MM.1S (cell line): ENCODE measurements at regions not wholly inside any gene's neighbourhood (a gene's known extent, or its start where the extent isn't known, plus 50 kb on each side); places are given as distances from the start of the nearest gene placed in this dataset.

Experiments used
- EZH2phosphoT487 ChIP-seq: fragments of 300-600 bp; sonication (generic); IDR thresholded peaks from 2 replicates; pipeline ENCODE4 v1.6.1; 2018; ENCODE audit warnings: antibody characterized with exemption, low read length
- TF ChIP-seq, protein P1 (sequence below): fragments of 300-600 bp; sonication (generic); IDR thresholded peaks from 2 replicates; pipeline ENCODE4 v1.5.1; 2016; ENCODE audit warnings: antibody characterized with exemption, low read length, mixed read lengths

- TF ChIP-seq, protein P1, sequence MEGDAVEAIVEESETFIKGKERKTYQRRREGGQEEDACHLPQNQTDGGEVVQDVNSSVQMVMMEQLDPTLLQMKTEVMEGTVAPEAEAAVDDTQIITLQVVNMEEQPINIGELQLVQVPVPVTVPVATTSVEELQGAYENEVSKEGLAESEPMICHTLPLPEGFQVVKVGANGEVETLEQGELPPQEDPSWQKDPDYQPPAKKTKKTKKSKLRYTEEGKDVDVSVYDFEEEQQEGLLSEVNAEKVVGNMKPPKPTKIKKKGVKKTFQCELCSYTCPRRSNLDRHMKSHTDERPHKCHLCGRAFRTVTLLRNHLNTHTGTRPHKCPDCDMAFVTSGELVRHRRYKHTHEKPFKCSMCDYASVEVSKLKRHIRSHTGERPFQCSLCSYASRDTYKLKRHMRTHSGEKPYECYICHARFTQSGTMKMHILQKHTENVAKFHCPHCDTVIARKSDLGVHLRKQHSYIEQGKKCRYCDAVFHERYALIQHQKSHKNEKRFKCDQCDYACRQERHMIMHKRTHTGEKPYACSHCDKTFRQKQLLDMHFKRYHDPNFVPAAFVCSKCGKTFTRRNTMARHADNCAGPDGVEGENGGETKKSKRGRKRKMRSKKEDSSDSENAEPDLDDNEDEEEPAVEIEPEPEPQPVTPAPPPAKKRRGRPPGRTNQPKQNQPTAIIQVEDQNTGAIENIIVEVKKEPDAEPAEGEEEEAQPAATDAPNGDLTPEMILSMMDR, result no peak
- no peak for TF ChIP-seq EZH2phosphoT487
Observed at GRCh38 chr10:107900131-107900530, 735.6 kb upstream of the SORCS1 start.
